Epithelial cell of esophagus (primary cell): ENCODE measurements at regions not wholly inside any gene's neighbourhood (a gene's known extent, or its start where the extent isn't known, plus 50 kb on each side); places are given as distances from the start of the nearest gene placed in this dataset.
A peak's percentile ranks its signal among the peaks of the same experiment; 100 is the strongest.

ENCODE experiments used
- DNase-seq: peaks from one replicate; pipeline ENCODE4 v3.0.0; 2010; ENCODE audit warnings: low read depth
- H3K4me3 ChIP-seq: 2 replicates; pipeline ENCODE4 v1.5.1; 2011; ENCODE audit warnings: mild to moderate bottlenecking, low read length, control low read depth
- CTCF ChIP-seq: IDR thresholded peaks from 2 replicates; pipeline ENCODE4 v1.5.1; 2011; ENCODE audit warnings: low read depth, mild to moderate bottlenecking, low read length, control low read depth, inconsistent platforms; ENCODE audit not compliant: insufficient read depth; ENCODE audit errors: missing control alignments

GRCh38 chr6:101226677-101227135 lies 166.8 kb upstream of the GRIK2 start:
- peak; percentile 73 for DNase-seq
- H3K4me3 ChIP-seq, result no peak overlapping the region
- peak; percentile 25 for TF ChIP-seq CTCF

GRCh38 chr6:101230866-101231265 lies 162.6 kb upstream of the GRIK2 start:
- no peak overlapping the region for H3K4me3 ChIP-seq
- no peak for TF ChIP-seq CTCF
- DNase-seq, result no peak

GRCh38 chr6:101231606-101232235 lies 161.8 kb upstream of the GRIK2 start:
- TF ChIP-seq CTCF, result no peak
- no peak overlapping the region for H3K4me3 ChIP-seq
- DNase-seq, result peak; percentile 53

- H3K4me3 ChIP-seq, result no peak overlapping the region
- no peak for DNase-seq
- TF ChIP-seq CTCF, result no peak
These were observed 160.5 kb upstream of the GRIK2 start for GRCh38 chr6:101232961-101233360.

- TF ChIP-seq CTCF, result no peak
- H3K4me3 ChIP-seq, result no peak overlapping the region
- no peak for DNase-seq
These were observed 156.8 kb upstream of the GRIK2 start for GRCh38 chr6:101236709-101237108.

GRCh38 chr6:101241442-101241841 lies 152.1 kb upstream of the GRIK2 start:
- no peak for DNase-seq
- no peak for TF ChIP-seq CTCF

GRCh38 chr6:101249470-101249869 lies 144.0 kb upstream of the GRIK2 start:
- no peak for TF ChIP-seq CTCF
- no peak overlapping the region for H3K4me3 ChIP-seq
- no peak for DNase-seq

More at GRCh38 chr6:101241442-101241841, 152.1 kb upstream of the GRIK2 start:
- no peak overlapping the region for H3K4me3 ChIP-seq
